GM12878 (cell line): ENCODE measurements at regions not wholly inside any gene's neighbourhood (a gene's known extent, or its start where the extent isn't known, plus 50 kb on each side); places are given as distances from the start of the nearest gene placed in this dataset.

ENCODE experiments used
- ATAC-seq: fragments of 200-7000 bp; cut with Tn5 transposase; 3 replicates; pipeline ENCODE4 v1.9.1; 2020; ENCODE audit warnings: mild to moderate bottlenecking, moderate library complexity
- BruUV-seq: library from RNA; stranded (reverse); fragments of 400-500 nt; replicated peaks from 2 replicates; lab custom pipeline; 2021; lab: Mats Ljungman, UMichigan
- CTCF ChIA-PET: fragments of 300-600 bp; sonication (Branson Sonifier 250); formaldehyde crosslinking; extraction: SDS; loops from one replicate; lab custom pipeline; 2021; ENCODE audit warnings: inconsistent platforms; lab: Yijun Ruan, JAX
- POLR2A ChIA-PET: fragments of 350-600 bp; formaldehyde crosslinking; extraction: SDS; loops from one replicate; lab custom pipeline; 2021; ENCODE audit warnings: inconsistent platforms; lab: Charles Lee
- RAD21 ChIA-PET: fragments of 300-600 bp; sonication (Branson Sonifier 250); formaldehyde crosslinking; loops from one replicate; lab custom pipeline; 2023; ENCODE audit warnings: antibody characterized with exemption; ENCODE audit not compliant: unreplicated experiment; lab: Charles Lee
- SMC1A ChIA-PET: fragments of 300-600 bp; sonication (Branson Sonifier 250); formaldehyde crosslinking; loops from one replicate; lab custom pipeline; 2023; ENCODE audit not compliant: unreplicated experiment, uncharacterized antibody; lab: Charles Lee
- DNase-seq: peaks from one replicate; pipeline ENCODE4 v3.0.0-alpha.2; 2011; ENCODE audit warnings: low read depth, low spot score
- FAIRE-seq: peaks from 3 replicates; lab custom pipeline; 2011; peaks lifted over from hg19 to GRCh38; lab: Jason Lieb, UNC
- H2AFZ ChIP-seq: 2 replicates; pipeline ENCODE4 v1.6.0; 2011; ENCODE audit warnings: low read depth, low read length, control low read depth; ENCODE audit not compliant: control insufficient read depth
- H3K27ac ChIP-seq: 2 replicates; pipeline ENCODE4 v1.5.1; 2011; ENCODE audit warnings: control low read depth; ENCODE audit not compliant: control insufficient read depth, insufficient read depth
- H3K27me3 ChIP-seq, 2 experiments: replicated peaks in 1 of 2; 2 replicates each; pipeline versions ENCODE4 v1.6.0 to v1.6.1; 2011; ENCODE audit warnings: low read length in 1 of 2; ENCODE audit not compliant: control insufficient read depth in 2 of 2, insufficient read depth in 2 of 2
- H3K36me3 ChIP-seq, 2 experiments: 2 replicates each; pipeline ENCODE4 v1.5.1; 2011; ENCODE audit warnings: low read length in 1 of 2; ENCODE audit not compliant: control insufficient read depth in 2 of 2, insufficient read depth in 2 of 2
- H3K4me1 ChIP-seq: 2 replicates; pipeline ENCODE4 v1.6.1; 2011; ENCODE audit warnings: mild to moderate bottlenecking, low read length, moderate library complexity, mixed read lengths; ENCODE audit not compliant: control insufficient read depth, insufficient read depth
- H3K4me2 ChIP-seq: 2 replicates; pipeline ENCODE4 v1.6.0; 2011; ENCODE audit warnings: control low read depth; ENCODE audit not compliant: control insufficient read depth, insufficient read depth
- H3K4me3 ChIP-seq: fragments of 200-600 bp; sonication (generic); 2 replicates; pipeline ENCODE4 v1.5.1; 2016
- H3K79me2 ChIP-seq: 2 replicates; pipeline ENCODE4 v1.6.0; 2011; ENCODE audit warnings: low read length; ENCODE audit not compliant: control insufficient read depth, insufficient read depth
- H3K9ac ChIP-seq: 2 replicates; pipeline ENCODE4 v1.8.0; 2011; ENCODE audit warnings: low read length, control low read depth, mixed read lengths; ENCODE audit not compliant: control insufficient read depth, insufficient read depth
- H3K9me3 ChIP-seq: replicated peaks from 3 replicates; pipeline ENCODE4 v1.5.1; 2011; ENCODE audit warnings: mild to moderate bottlenecking, low read length; ENCODE audit not compliant: control insufficient read depth, insufficient read depth
- H4K20me1 ChIP-seq: 2 replicates; pipeline ENCODE4 v1.6.0; 2011; ENCODE audit not compliant: control insufficient read depth, insufficient read depth
- BACH1 ChIP-seq: fragments of 450-650 bp; IDR thresholded peaks from 2 replicates; pipeline ENCODE4 v1.6.1; 2017; ENCODE audit warnings: mild to moderate bottlenecking, borderline replicate concordance
- BHLHE40 ChIP-seq, 2 experiments: fragments of 450-650 bp in 1 of 2; IDR thresholded peaks; 2 replicates each; pipeline ENCODE4 v1.6.1; 2011 to 2017; ENCODE audit warnings: low read depth in 2 of 2, borderline replicate concordance in 1 of 2, improper control_type of control experiment in 1 of 2, low read length in 1 of 2, mild to moderate bottlenecking in 1 of 2
- BRCA1 ChIP-seq: IDR thresholded peaks from 2 replicates; pipeline ENCODE4 v1.6.1; 2011; ENCODE audit warnings: low read depth, low read length, improper control_type of control experiment
- CBX5 ChIP-seq: sonication (generic); IDR thresholded peaks from 2 replicates; pipeline ENCODE4 v1.6.1; 2016; ENCODE audit warnings: low read depth, moderate library complexity, mild to moderate bottlenecking, inconsistent platforms
- FOS ChIP-seq: IDR thresholded peaks from 3 replicates; pipeline ENCODE4 v1.6.1; 2011; ENCODE audit warnings: borderline replicate concordance; ENCODE audit not compliant: insufficient read length; ENCODE audit errors: extremely low read depth
- MEF2A ChIP-seq: IDR thresholded peaks from 2 replicates; pipeline ENCODE4 v1.6.1; 2011; ENCODE audit warnings: low read depth, mild to moderate bottlenecking, low read length, moderate library complexity; ENCODE audit not compliant: insufficient read depth
- MEF2B ChIP-seq: fragments of 450-650 bp; IDR thresholded peaks from 2 replicates; pipeline ENCODE4 v1.6.1; 2018; ENCODE audit warnings: mild to moderate bottlenecking, moderate library complexity; ENCODE audit not compliant: partially characterized antibody, poor library complexity, severe bottlenecking
- NR2C1 ChIP-seq: fragments of 450-650 bp; IDR thresholded peaks from 2 replicates; pipeline ENCODE4 v1.6.1; 2017; ENCODE audit warnings: antibody characterized with exemption, mild to moderate bottlenecking, moderate library complexity
- PAX8 ChIP-seq: fragments of 450-650 bp; IDR thresholded peaks from 2 replicates; pipeline ENCODE4 v1.6.1; 2017; ENCODE audit warnings: mild to moderate bottlenecking, moderate library complexity
- SIN3A ChIP-seq: IDR thresholded peaks from 2 replicates; pipeline ENCODE4 v1.6.1; 2012; ENCODE audit warnings: low read depth, low read length, improper control_type of control experiment
- TBL1XR1 ChIP-seq: IDR thresholded peaks from 2 replicates; pipeline ENCODE4 v1.6.1; 2012; ENCODE audit warnings: low read depth, low read length, improper control_type of control experiment
- ZNF384 ChIP-seq: IDR thresholded peaks from 2 replicates; pipeline ENCODE4 v1.6.1; 2012; ENCODE audit warnings: low read depth, mild to moderate bottlenecking, low read length, improper control_type of control experiment, borderline replicate concordance
- WGBS: methylation state at CpG from one replicate; pipeline ENCODE4 v1.1.6; 2016; ENCODE audit warnings: low lambda C conversion rate; ENCODE audit not compliant: insufficient replicate concordance, insufficient coverage; ENCODE audit errors: missing lambda C conversion rate; 5-methylcytosine and 5-hydroxymethylcytosine counted together
- in situ Hi-C: fragments of 300-500 bp; cut with MboI; formaldehyde crosslinking; loops from 9 replicates; pipeline ENCODE4 v1.14.3; 2018; ENCODE audit warnings: mixed read lengths
- intact Hi-C: fragments of 100-400 bp; cut with micrococcal nuclease; formaldehyde crosslinking; loops from one replicate; pipeline ENCODE4 v1.14.2; 2022; ENCODE audit not compliant: unreplicated experiment
- TF ChIP-seq, protein P1 (sequence below): IDR thresholded peaks from 2 replicates; pipeline ENCODE4 v1.6.1; 2012; ENCODE audit warnings: low read depth, low read length, improper control_type of control experiment
- TF ChIP-seq, protein P2 (sequence below): IDR thresholded peaks from 2 replicates; pipeline ENCODE4 v1.6.1; 2012; ENCODE audit warnings: low read depth, low read length, improper control_type of control experiment
- TF ChIP-seq, protein P3 (sequence below): IDR thresholded peaks from 2 replicates; pipeline ENCODE4 v1.6.1; 2011; ENCODE audit warnings: borderline replicate concordance, low read depth, mild to moderate bottlenecking, moderate library complexity, mixed read lengths, low read length; ENCODE audit not compliant: insufficient read depth; ENCODE audit errors: extremely low read length

DNA sequence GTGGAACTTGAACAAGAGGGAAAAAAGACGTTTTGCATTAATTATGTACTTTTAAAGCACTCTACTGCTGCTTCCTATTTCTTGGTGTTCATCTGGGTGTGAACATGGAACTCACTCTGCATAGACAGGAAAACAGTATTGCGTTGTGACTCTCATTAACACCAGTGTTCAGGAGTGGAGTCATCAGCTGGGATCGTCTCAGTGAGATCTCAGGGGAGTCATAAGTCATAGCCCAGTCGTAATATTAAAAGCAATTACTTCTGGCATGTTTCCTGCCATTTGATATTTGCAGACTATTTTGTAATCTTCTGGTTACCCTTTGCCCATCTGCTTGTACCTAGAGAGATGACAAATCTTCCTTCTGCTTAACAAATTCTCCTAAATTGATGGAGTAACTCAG lies 462.0 kb upstream of the ATP11B start:
- H3K4me3 ChIP-seq, result no peak overlapping the region
- no peaks in the 10 kb centered on the region for H3K4me1 ChIP-seq
- no peaks in the 10 kb centered on the region for H3K36me3 ChIP-seq
- no TSS peak for BruUV-seq
- H3K79me2 ChIP-seq, result no peaks in the 10 kb centered on the region
- ChIA-PET SMC1A (no interaction called here), RAD21 (no interaction called here)
- no peak overlapping the region for H3K4me2 ChIP-seq
- ATAC-seq (no peak), FAIRE-seq (no peak)
- intact Hi-C loops, result no loop called here
- no peak overlapping the region for H3K9ac ChIP-seq
- H2AFZ ChIP-seq, result no peak overlapping the region
- in situ Hi-C loops, result no loop called here
- no peaks in the 10 kb centered on the region for H3K9me3 ChIP-seq
- no peaks in the 10 kb centered on the region for H3K27me3 ChIP-seq
- TF ChIP-seq PAX8 (no peak), CBX5 (no peak), SIN3A (no peak), MEF2B (no peak), TBL1XR1 (no peak), BACH1 (no peak), BHLHE40 (IDR thresholded peaks at IDR 0.05; ENCODE audit: borderline replicate concordance in 1 of 2, low read depth in 2 of 2, low read length in 1 of 2) (no peak), BRCA1 (no peak), NR2C1 (no peak), FOS (no peak), ZNF384 (no peak), MEF2A (no peak)
- TF ChIP-seq, protein P1, sequence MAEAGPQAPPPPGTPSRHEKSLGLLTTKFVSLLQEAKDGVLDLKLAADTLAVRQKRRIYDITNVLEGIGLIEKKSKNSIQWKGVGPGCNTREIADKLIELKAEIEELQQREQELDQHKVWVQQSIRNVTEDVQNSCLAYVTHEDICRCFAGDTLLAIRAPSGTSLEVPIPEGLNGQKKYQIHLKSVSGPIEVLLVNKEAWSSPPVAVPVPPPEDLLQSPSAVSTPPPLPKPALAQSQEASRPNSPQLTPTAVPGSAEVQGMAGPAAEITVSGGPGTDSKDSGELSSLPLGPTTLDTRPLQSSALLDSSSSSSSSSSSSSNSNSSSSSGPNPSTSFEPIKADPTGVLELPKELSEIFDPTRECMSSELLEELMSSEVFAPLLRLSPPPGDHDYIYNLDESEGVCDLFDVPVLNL, result no peak
- TF ChIP-seq, protein P2, sequence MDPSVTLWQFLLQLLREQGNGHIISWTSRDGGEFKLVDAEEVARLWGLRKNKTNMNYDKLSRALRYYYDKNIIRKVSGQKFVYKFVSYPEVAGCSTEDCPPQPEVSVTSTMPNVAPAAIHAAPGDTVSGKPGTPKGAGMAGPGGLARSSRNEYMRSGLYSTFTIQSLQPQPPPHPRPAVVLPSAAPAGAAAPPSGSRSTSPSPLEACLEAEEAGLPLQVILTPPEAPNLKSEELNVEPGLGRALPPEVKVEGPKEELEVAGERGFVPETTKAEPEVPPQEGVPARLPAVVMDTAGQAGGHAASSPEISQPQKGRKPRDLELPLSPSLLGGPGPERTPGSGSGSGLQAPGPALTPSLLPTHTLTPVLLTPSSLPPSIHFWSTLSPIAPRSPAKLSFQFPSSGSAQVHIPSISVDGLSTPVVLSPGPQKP, result no peak
- TF ChIP-seq, protein P3, sequence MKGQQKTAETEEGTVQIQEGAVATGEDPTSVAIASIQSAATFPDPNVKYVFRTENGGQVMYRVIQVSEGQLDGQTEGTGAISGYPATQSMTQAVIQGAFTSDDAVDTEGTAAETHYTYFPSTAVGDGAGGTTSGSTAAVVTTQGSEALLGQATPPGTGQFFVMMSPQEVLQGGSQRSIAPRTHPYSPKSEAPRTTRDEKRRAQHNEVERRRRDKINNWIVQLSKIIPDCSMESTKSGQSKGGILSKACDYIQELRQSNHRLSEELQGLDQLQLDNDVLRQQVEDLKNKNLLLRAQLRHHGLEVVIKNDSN, result no peak
- TF ChIP-seq, all 136 proteins: peak for 0
- no peak overlapping the region for H3K27ac ChIP-seq
- CTCF ChIA-PET, result no interaction called here
- POLR2A ChIA-PET, result no interaction called here
- no peak for DNase-seq
- no peaks in the 10 kb centered on the region for H4K20me1 ChIP-seq
- 1% methylated on average over 4 of the region's 4 CpGs for WGBS
